Myocyte (in vitro differentiated cells): ENCODE measurements at regions not wholly inside any gene's neighbourhood (a gene's known extent, or its start where the extent isn't known, plus 50 kb on each side); places are given as distances from the start of the nearest gene placed in this dataset.

Experiments
- DNase-seq: peaks from one replicate; pipeline ENCODE4 v3.0.0-alpha.2; 2012; ENCODE audit warnings: low read depth

DNA sequence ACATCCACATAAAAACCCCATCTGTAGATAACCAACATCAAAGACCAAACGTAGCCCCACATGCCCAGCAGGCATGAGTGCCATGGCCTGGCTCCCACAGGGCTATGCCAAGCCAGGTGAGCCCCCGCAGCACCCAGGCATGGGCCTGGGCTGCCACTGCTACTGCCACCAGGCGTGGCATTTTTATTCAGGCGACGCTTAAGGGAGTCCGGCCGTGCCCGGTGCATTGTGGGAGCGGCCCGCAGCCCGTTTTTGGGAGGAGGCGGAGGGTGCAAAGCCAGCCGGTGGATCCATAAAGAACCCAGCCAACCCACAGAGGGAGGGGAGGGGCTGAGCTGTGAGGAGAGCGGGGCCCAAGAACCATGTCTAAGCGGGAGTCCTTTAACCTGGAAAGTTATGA, 83.6 kb downstream of the XIST start:
- DNase-seq = no peak

DNA sequence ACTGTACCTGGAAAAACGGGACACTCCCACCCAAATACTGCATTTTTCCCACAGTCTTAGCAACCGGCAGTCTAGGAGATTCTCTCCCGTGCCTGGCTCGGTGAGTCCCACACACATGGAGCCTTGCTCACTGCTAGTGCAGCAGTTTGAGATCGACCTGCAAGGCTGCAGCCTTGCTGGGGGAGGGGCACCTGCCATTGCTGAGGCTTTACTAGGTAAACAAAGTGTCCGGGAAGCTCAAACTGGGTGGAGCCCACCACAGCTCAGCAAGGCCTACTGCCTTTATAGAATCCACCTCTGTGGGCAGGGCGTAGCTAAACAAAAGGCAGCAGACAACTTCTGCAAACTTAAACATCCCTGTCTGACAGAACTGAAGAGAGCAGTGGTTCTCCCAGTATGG, 84.4 kb downstream of the XIST start:
- no peak for DNase-seq

DNA sequence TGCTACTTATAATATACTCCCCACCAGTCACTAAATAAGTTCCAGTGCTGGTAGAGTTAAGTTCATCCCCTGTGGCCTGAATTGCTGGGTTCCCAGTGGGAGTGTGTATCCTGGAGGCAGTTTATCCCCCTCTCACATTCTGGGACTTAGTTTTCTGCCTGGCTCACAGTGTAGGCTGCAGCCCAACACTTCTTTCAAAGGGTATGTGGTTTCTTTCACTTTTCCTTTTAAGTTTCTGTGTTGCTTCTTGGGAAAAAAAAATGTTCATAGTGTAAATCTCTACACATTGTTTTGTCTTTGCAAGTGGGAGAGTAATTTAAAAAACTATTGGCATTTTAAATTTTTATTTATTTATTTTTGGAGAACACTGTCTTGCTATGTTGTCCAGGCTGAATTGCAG, 85.5 kb downstream of the XIST start:
- DNase-seq = no peak

DNA sequence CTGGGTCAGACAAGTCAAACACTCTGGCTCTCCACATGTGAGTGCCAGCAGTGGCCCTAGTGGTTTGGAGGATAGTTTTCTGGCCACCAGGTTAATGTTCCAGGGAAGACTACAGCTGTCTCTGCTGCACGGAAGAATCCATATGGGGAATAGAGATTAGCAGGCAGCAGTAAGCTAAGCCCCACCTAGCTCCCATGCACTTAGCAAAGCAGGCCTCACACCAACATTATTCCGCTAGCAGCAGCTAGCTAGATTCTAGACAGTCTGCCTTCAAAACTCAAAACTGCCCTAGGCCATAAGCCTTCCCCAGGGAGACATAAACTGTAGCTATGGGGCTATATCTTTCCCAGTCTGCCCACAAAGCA, 86.1 kb downstream of the XIST start:
- peak; percentile 20 for DNase-seq

DNA sequence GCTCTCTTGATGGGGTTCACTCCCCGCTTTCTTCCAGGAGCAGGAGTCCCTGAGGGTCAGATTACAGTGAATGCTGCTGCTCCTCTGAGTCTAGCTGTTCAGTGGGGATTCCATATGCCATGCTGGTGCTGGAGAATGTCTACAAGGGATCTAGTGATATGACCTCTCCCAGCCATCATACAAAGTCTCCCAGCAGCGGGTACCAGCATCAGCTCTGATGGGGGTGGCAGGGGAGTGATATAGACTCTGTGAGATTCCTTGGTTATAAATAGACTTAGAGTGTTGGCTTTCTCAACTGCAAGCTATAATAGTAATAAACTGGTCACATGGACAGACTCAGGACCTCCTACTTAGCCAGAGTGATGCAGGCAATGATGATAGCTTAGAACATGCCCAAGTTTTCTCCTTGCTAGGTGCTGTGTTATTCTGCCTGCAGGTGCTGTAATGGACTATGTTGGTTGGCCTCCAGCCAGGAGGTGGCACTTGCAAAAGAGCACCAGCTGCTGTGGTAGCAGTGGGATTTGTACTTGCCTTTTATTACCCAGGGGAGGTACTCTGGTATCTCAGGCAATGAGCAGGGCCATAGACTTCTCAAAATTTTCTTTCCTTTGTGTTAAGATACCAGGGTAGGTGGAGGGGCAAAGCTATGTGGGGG, 86.6 kb downstream of the XIST start:
- peak; percentile 18 for DNase-seq

DNA sequence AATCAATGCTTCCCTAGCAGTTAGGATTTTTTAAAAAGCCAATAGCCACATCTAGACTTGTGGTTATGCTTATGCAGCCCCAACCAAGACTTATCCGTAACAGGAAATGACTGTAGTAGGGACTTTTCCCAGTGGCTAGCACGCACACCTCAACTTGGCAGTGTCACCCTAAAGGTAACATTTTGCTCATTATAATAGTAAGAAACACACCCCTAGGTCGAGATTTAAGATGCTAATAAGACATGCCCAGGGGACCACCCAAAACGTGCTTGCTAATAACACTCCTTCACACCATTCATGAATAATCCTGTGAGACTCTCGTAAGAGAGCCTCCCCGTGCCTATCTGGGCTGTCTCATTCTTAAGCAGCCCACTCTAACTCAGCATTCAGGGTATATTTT, 94.3 kb downstream of the XIST start:
- DNase-seq = no peak
